NOMO-1 treated with dmso at 0.1 percent for 144 hours (cell line): ENCODE measurements at regions not wholly inside any gene's neighbourhood (a gene's known extent, or its start where the extent isn't known, plus 50 kb on each side); places are given as distances from the start of the nearest gene placed in this dataset.

Source experiments
- DNase-seq: peaks from one replicate; lab custom pipeline; 2025; ENCODE audit not compliant: unreplicated experiment; lab: John Stamatoyannopoulos, UW

GRCh38 chr6:134744301-134744700, 205.6 kb downstream of the ALDH8A1 start:
- DNase-seq: no peak

GRCh38 chr6:134741200-134741536, 208.7 kb downstream of the ALDH8A1 start:
- DNase-seq: no peak

- no peak for DNase-seq
Measured at GRCh38 chr6:134740473-134741199, 209.3 kb downstream of the ALDH8A1 start.

GRCh38 chr6:134740027-134740373, 209.9 kb downstream of the ALDH8A1 start:
- DNase-seq: no peak

GRCh38 chr6:134739299-134740026, 210.4 kb downstream of the ALDH8A1 start:
- DNase-seq: no peak

- no peak for DNase-seq
Measured at GRCh38 chr6:134738211-134738885, 211.6 kb downstream of the ALDH8A1 start.

- no peak for DNase-seq
Measured at GRCh38 chr6:134735461-134735860, 214.4 kb downstream of the ALDH8A1 start.

- no peak for DNase-seq
Measured at GRCh38 chr6:134734312-134734869, 215.5 kb downstream of the ALDH8A1 start.

- DNase-seq: no peak
Measured at GRCh38 chr6:134733801-134734200, 216.1 kb downstream of the ALDH8A1 start.

- DNase-seq: no peak
Measured at GRCh38 chr6:134732763-134733162, 217.1 kb downstream of the ALDH8A1 start.

GRCh38 chr6:134731615-134732014, 218.3 kb downstream of the ALDH8A1 start:
- no peak for DNase-seq

GRCh38 chr6:134730013-134730412, 219.9 kb downstream of the ALDH8A1 start:
- no peak for DNase-seq

GRCh38 chr6:134729561-134729960, 220.3 kb downstream of the ALDH8A1 start:
- DNase-seq: no peak

- DNase-seq: no peak
Measured at GRCh38 chr6:134727081-134727480, 222.8 kb downstream of the ALDH8A1 start.

GRCh38 chr6:134725590-134725989, 224.3 kb downstream of the ALDH8A1 start:
- no peak for DNase-seq

GRCh38 chr6:134724771-134725340, 225.0 kb downstream of the ALDH8A1 start:
- no peak for DNase-seq

- DNase-seq: no peak
Measured at GRCh38 chr6:134723081-134723871, 226.6 kb downstream of the ALDH8A1 start.

GRCh38 chr6:134722200-134722870, 227.6 kb downstream of the ALDH8A1 start:
- DNase-seq: no peak

GRCh38 chr6:134721060-134721405, 228.9 kb downstream of the ALDH8A1 start:
- no peak for DNase-seq

GRCh38 chr6:134720353-134721059, 229.4 kb downstream of the ALDH8A1 start:
- peak; percentile 31 for DNase-seq
